Right lobe of liver (tissue), 4 donors: ENCODE measurements at regions not wholly inside any gene's neighbourhood (a gene's known extent, or its start where the extent isn't known, plus 50 kb on each side); places are given as distances from the start of the nearest gene placed in this dataset.

Experiments
- CTCF ChIP-seq, 4 donors: fragments of 200-600 bp in 3 of 4; fragments of 450-650 bp in 1 of 4; IDR thresholded peaks; one replicate each; pipeline versions ENCODE4 v1.5.1 to v1.8.0; 2016 to 2022; ENCODE audit warnings: antibody characterized with exemption in 4 of 4, mild to moderate bottlenecking in 2 of 4
- POLR2A ChIP-seq: fragments of 450-650 bp; IDR thresholded peaks from one replicate; pipeline ENCODE4 v1.6.1; 2017; ENCODE audit warnings: antibody characterized with exemption, mild to moderate bottlenecking
- donor health status: DM: no; HTN: no; CAD: no.
- donor health status: DM: no; HTN: no; CAD: no.
- donor health status: DM: no; HTN: yes; CAD: no.

GRCh38 chr2:43075054-43075593, 151.3 kb downstream of the ZFP36L2 start:
- TF ChIP-seq CTCF (IDR thresholded peaks at IDR 0.05) (no peak), POLR2A (no peak)
